Heart left ventricle (tissue), 13 donors: ENCODE measurements at regions not wholly inside any gene's neighbourhood (a gene's known extent, or its start where the extent isn't known, plus 50 kb on each side); places are given as distances from the start of the nearest gene placed in this dataset.

Source experiments
- CTCF ChIP-seq, 12 donors: fragments of 200-600 bp; sonication (generic) in 4 of 12; IDR thresholded peaks; one replicate each; pipeline versions ENCODE4 v1.5.0 to v1.8.0; 2018 to 2022; ENCODE audit warnings: antibody characterized with exemption in 12 of 12, mild to moderate bottlenecking in 5 of 12
- POLR2A ChIP-seq, 2 donors: fragments of 450-650 bp; IDR thresholded peaks; one replicate each; pipeline ENCODE4 v1.6.1; 2017; ENCODE audit warnings: antibody characterized with exemption in 2 of 2, mild to moderate bottlenecking in 2 of 2, moderate library complexity in 2 of 2
- donor health status: ischemic (EF 13 %, LVEDD 7.1; RV severe dilation, severe dysfunction).
- donor health status: DM: no; HTN: yes; CAD: no.
- donor health status: DM: no; HTN: no; CAD: no.
- donor health status: ischemic (EF 25% LVEDD 6.9; RV normal size, moderate dysfunction).
- donor health status: ischemic (EF 25% LVEDD 5.7; RV mildly dilated, moderate dysfunction).
- donor health status: ischemic (EF 35%, LVEDD 5.7; RV mildly dilated, moderate dysfunction).
- donor health status: nonischemic (EF 11% LVEDD 7.7; RV severe dilation, severe dysfunction).
- donor health status: DM: yes; HTN: yes; CAD: no.
- donor health status: PGD.
- donor health status: ischemic (EF 29% LVEDD 5.4; RV normal size, mild dysfunction).
- donor health status: nonischemic (EF 23%, LVEDD 6.1; RV moderate dilation, normal function).

- TF ChIP-seq CTCF (IDR thresholded peaks at IDR 0.05) = no peak
- no peak for TF ChIP-seq POLR2A (IDR thresholded peaks at IDR 0.05)
Observed at GRCh38 chr7:24499871-24500270, 73.4 kb upstream of the PALS2 start.
